ENCODE measurements at regions not wholly inside any gene's neighbourhood (a gene's known extent, or its start where the extent isn't known, plus 50 kb on each side); places are given as distances from the start of the nearest gene placed in this dataset.

- no peaks in the 10 kb centered on the region for H3K36me3 ChIP-seq (ENCODE audit: control insufficient read depth, insufficient read depth, low read length)
- DNase-seq (ENCODE audit: low read depth in 2 of 2), result no peak
- no peaks in the 10 kb centered on the region for H3K4me1 ChIP-seq (ENCODE audit: control insufficient read depth, extremely low read depth, insufficient read depth, low read length)
- no peak overlapping the region for H3K9ac ChIP-seq (ENCODE audit: insufficient read depth, low read length)
- no peak overlapping the region for H3K27ac ChIP-seq (ENCODE audit: insufficient read depth, low read length)
- no peaks in the 10 kb centered on the region for H4K20me1 ChIP-seq (ENCODE audit: control insufficient read depth, extremely low read depth, insufficient read depth, low read length)
- H3K4me3 ChIP-seq (replicated peaks in 1 of 4; ENCODE audit: control extremely low read depth in 1 of 4, insufficient read depth in 1 of 4, low read depth in 3 of 4, low read length in 4 of 4), result no peak overlapping the region
- TF ChIP-seq EZH2 (IDR thresholded peaks at IDR 0.05; ENCODE audit: low read length, missing control alignments) (no peak), CTCF (conservative IDR thresholded peaks at IDR 0.05 in 1 of 2, IDR thresholded peaks at IDR 0.05 in 1 of 2; ENCODE audit: low read depth in 1 of 2, low read length in 2 of 2) (no peak)
- H3K27me3 ChIP-seq (ENCODE audit: control insufficient read depth, insufficient read depth, low read length), result no peaks in the 10 kb centered on the region
- no peaks in the 10 kb centered on the region for H3K9me3 ChIP-seq (ENCODE audit: control insufficient read depth, insufficient read depth, low read depth, low read length)
- no peak overlapping the region for H3K4me2 ChIP-seq (ENCODE audit: extremely low read depth, insufficient read depth, low read length)
- H3K79me2 ChIP-seq (ENCODE audit: control insufficient read depth, insufficient read depth, low read length), result no peaks in the 10 kb centered on the region
- H2AFZ ChIP-seq (ENCODE audit: low read length), result no peak overlapping the region
These were observed 490.3 kb upstream of the IRAK1BP1 start for GRCh38 chr6:78377056-78377455.

- no peaks in the 10 kb centered on the region for H3K4me1 ChIP-seq (ENCODE audit: control insufficient read depth, extremely low read depth, insufficient read depth, low read length)
These were observed 487.4 kb upstream of the IRAK1BP1 start for GRCh38 chr6:78379982-78380381.

GRCh38 chr6:78380541-78380940, 486.8 kb upstream of the IRAK1BP1 start:
- no peaks in the 10 kb centered on the region for H4K20me1 ChIP-seq (ENCODE audit: control insufficient read depth, extremely low read depth, insufficient read depth, low read length)
- no peak overlapping the region for H3K27ac ChIP-seq (ENCODE audit: insufficient read depth, low read length)
- H3K4me2 ChIP-seq (ENCODE audit: extremely low read depth, insufficient read depth, low read length), result no peak overlapping the region
- TF ChIP-seq EZH2 (IDR thresholded peaks at IDR 0.05; ENCODE audit: low read length, missing control alignments) (no peak), CTCF (conservative IDR thresholded peaks at IDR 0.05 in 1 of 2, IDR thresholded peaks at IDR 0.05 in 1 of 2; ENCODE audit: low read depth in 1 of 2, low read length in 2 of 2) (no peak)
- no peak overlapping the region for H3K9ac ChIP-seq (ENCODE audit: insufficient read depth, low read length)
- H3K27me3 ChIP-seq (ENCODE audit: control insufficient read depth, insufficient read depth, low read length), result no peaks in the 10 kb centered on the region
- H3K4me1 ChIP-seq (ENCODE audit: control insufficient read depth, extremely low read depth, insufficient read depth, low read length), result no peaks in the 10 kb centered on the region
- H3K79me2 ChIP-seq (ENCODE audit: control insufficient read depth, insufficient read depth, low read length), result no peaks in the 10 kb centered on the region
- no peaks in the 10 kb centered on the region for H3K36me3 ChIP-seq (ENCODE audit: control insufficient read depth, insufficient read depth, low read length)
- DNase-seq (ENCODE audit: low read depth in 2 of 2), result no peak
- no peaks in the 10 kb centered on the region for H3K9me3 ChIP-seq (ENCODE audit: control insufficient read depth, insufficient read depth, low read depth, low read length)
- no peak overlapping the region for H3K4me3 ChIP-seq (replicated peaks in 1 of 4; ENCODE audit: control extremely low read depth in 1 of 4, insufficient read depth in 1 of 4, low read depth in 3 of 4, low read length in 4 of 4)
- no peak overlapping the region for H2AFZ ChIP-seq (ENCODE audit: low read length)

More at GRCh38 chr6:78379982-78380381, 487.4 kb upstream of the IRAK1BP1 start:
- Histone ChIP-seq H3K79me2 (ENCODE audit: control insufficient read depth, insufficient read depth, low read length) (no peaks in the 10 kb centered on the region), H3K4me3 (replicated peaks in 1 of 4; ENCODE audit: control extremely low read depth in 1 of 4, insufficient read depth in 1 of 4, low read depth in 3 of 4, low read length in 4 of 4) (no peak overlapping the region), H3K27ac (ENCODE audit: insufficient read depth, low read length) (no peak overlapping the region), H3K9ac (ENCODE audit: insufficient read depth, low read length) (no peak overlapping the region), H4K20me1 (ENCODE audit: control insufficient read depth, extremely low read depth, insufficient read depth, low read length) (no peaks in the 10 kb centered on the region), H3K36me3 (ENCODE audit: control insufficient read depth, insufficient read depth, low read length) (no peaks in the 10 kb centered on the region), H3K27me3 (ENCODE audit: control insufficient read depth, insufficient read depth, low read length) (no peaks in the 10 kb centered on the region), H2AFZ (ENCODE audit: low read length) (no peak overlapping the region), H3K4me2 (ENCODE audit: extremely low read depth, insufficient read depth, low read length) (no peak overlapping the region), H3K9me3 (ENCODE audit: control insufficient read depth, insufficient read depth, low read depth, low read length) (no peaks in the 10 kb centered on the region)
- DNase-seq (ENCODE audit: low read depth in 2 of 2), result no peak
- TF ChIP-seq EZH2 (IDR thresholded peaks at IDR 0.05; ENCODE audit: low read length, missing control alignments) (no peak), CTCF (conservative IDR thresholded peaks at IDR 0.05 in 1 of 2, IDR thresholded peaks at IDR 0.05 in 1 of 2; ENCODE audit: low read depth in 1 of 2, low read length in 2 of 2) (no peak)

Measured in fibroblast of lung (primary cell).